GM19324 (cell line): ENCODE measurements at regions not wholly inside any gene's neighbourhood (a gene's known extent, or its start where the extent isn't known, plus 50 kb on each side); places are given as distances from the start of the nearest gene placed in this dataset.
"Not testable (repeated sequence)": the region's sequence is repeated elsewhere in the genome, so short reads cannot be mapped to it uniquely, and the experiment has no call there.

ENCODE experiments used
- ATAC-seq: cut with Tn5 transposase; IDR thresholded peaks from one replicate; pipeline ENCODE4 v1.9.1; 2021; ENCODE audit warnings: mild to moderate bottlenecking, moderate library complexity; ENCODE audit not compliant: unreplicated experiment, low FRiP score

DNA sequence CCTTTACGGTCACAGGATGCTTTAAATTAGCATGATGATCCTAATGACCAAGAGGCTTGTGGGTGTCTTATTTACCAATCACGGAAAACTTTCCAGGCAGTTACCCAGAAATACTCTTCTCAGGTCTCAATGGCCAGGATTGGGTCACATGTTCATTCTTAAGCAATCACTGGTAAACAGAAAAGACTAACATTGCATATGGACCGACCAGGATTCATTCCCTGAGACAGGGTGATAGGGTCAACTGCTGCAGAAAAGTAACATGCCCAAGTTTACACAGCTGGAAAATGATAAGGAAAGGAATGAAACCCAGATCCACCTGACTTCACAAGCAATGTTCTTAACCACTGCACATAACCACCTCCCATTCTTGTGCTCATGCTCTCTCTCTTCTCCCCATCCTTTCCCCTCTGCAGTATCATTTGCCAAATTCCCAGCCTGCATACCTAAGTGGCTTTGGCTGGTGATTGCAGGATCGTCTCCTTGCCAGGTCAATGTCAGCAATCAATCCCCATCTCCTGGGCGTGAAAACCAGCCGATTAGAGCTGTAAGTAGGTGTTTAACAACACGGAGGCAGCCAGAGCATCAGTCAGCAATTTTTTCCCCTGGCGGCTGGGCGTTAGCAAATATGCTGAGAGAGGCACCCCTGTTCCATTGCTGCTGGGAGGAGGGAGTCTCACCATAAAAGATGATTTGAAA, 219.4 kb downstream of the NMUR2 start:
- ATAC-seq: no peak

DNA sequence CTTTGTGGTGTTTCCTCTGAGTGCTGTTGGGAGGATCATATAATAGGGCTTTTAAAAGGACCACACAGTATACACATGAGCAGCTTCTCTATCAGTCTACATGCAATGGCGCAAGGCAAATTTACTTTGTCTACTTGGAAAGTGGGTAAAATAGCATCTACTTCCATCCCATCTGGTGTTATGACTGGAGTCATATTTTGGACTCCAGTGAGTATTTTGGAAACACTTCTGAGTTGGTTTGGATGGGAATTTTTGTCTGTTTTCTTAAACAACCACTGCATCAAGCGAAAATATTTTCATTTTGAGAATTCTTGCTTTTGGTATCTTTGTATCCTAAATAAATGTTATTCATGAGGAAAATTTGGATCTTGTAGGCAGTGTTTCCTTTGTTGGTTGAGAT, 220.8 kb downstream of the NMUR2 start:
- ATAC-seq: no peak

- ATAC-seq: no peak
Measured at GRCh38 chr5:152181461-152181860, 223.6 kb downstream of the NMUR2 start.

GRCh38 chr5:152178350-152178699, 226.8 kb downstream of the NMUR2 start:
- ATAC-seq: no peak

DNA sequence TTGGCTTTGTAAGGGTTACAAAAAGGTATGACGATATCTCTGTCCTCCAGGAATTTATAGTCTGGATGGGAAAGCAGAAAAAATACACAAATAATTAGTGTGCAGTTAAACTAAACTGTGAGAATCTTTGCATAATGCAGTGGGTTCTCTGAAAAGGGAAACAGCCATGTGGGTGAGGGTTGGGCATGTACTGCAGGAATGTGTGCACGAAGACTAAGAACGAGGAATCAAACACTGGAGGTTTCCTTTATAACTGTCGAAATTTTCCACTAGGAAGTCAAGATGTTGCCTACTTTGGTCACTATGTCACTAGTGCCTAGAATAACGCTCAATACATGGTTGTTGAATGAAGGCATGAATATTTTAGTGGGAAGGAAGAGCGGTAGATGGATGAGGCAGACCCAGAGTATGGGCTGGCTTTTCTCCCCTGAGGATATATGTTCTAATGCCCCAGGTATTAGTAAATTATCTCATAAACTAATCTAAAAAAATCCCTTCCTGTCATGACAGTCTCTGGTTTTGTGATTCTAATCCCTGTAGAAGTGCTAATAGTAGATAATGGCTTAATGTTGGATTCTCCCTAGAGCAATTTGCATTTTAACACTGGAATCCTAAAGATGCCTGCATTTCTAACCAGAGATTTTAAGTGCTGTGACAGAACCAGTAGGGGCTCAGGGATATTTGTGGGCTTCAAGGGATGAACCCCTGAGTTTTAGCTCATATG, 227.3 kb downstream of the NMUR2 start:
- ATAC-seq: no peak

GRCh38 chr5:152171888-152172287, 233.2 kb downstream of the NMUR2 start:
- no peak for ATAC-seq

DNA sequence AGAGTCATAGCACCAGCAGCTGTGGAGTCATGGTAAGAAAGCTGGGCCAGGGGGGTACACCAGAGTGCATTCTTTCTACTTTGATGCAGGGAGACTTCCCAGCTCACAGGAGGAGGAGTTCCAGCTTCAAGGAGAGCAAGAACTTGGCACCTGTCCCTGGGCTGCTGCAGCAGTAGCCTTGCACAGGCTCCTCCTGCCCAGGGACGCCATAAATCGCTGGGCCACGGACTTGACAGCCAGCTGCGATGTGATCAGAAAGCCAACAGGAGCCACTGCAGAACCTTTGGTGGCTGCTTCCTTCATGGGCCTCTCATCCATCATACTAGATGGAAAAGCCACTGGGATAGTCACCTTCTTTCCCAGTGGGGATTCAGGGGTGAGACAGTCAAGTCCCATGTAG, 234.7 kb downstream of the NMUR2 start:
- ATAC-seq: no peak

GRCh38 chr5:152164860-152165259, 240.2 kb upstream of the GLRA1 start:
- no peak for ATAC-seq

- not testable (repeated sequence) for ATAC-seq
Measured at GRCh38 chr5:152159894-152160293, 235.2 kb upstream of the GLRA1 start.

- ATAC-seq: not testable (repeated sequence)
Measured at GRCh38 chr5:152154452-152154851, 229.8 kb upstream of the GLRA1 start.

GRCh38 chr5:152151940-152152339, 227.3 kb upstream of the GLRA1 start:
- ATAC-seq: no peak

GRCh38 chr5:152151113-152151512, 226.5 kb upstream of the GLRA1 start:
- ATAC-seq: no peak

GRCh38 chr5:152147286-152147685, 222.6 kb upstream of the GLRA1 start:
- no peak for ATAC-seq

DNA sequence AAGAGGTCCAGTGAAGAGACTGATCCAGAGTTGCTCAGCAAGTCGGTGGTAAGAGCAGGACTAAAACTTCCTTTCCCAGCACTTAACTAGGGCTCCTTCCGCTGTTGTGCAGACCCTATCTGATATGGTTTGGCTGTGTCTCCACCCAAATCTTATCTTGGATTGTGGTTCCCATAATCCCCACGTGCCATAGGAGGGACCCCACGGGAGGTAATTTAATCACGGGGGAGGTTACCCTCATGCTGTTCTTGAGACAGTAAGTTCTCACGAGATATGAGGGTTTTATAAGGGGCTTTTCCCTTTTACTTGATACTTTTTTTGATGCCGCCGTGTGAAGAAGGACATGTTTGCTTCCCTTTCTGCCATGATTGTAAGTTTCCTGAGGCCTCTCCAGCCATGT, 221.9 kb upstream of the GLRA1 start:
- ATAC-seq: no peak

- no peak for ATAC-seq
Measured at GRCh38 chr5:152144556-152144955, 219.9 kb upstream of the GLRA1 start.

DNA sequence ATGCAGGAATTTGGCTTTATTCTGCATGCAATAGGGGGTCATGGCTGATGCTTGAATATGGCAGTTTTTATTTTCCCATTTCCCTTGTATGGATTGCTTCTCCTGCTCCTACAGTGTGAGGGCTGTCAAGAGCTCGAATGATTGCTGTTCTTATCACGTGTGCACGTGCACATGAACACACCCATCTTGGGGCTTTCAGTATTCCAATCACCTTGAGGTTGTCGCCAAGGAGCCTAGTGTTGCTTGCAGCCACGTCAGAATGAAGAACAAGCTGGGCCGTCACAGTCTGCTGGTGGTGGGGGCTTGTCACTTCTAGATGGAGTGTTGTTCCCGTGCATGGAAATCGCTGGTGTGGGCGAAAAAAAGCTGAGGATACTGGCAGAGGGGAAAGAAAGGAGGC, 219.4 kb upstream of the GLRA1 start:
- no peak for ATAC-seq

- peak; percentile 71 for ATAC-seq
Measured at GRCh38 chr5:152142840-152143469, 218.3 kb upstream of the GLRA1 start.

- no peak for ATAC-seq
Measured at GRCh38 chr5:152140347-152140746, 215.7 kb upstream of the GLRA1 start.

- ATAC-seq: no peak
Measured at GRCh38 chr5:152137063-152137462, 212.4 kb upstream of the GLRA1 start.

DNA sequence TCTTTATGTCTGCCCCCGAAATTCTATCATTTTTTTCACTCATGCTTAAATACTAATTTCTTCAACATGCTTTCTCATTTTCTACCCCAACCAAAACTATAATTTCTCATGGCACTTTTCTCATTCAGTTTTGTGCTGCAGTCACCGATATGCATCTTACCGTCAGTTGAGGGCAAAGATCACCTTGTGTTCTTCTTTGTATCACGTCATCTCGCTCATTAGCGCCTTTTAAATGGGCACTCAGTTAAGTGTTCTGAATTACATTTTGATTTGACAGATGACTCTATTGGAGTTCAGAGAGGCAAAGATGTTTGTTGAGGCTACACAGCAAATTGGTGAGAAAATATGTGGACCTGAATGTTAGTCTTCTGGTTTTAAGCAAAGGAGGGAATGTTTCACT, 211.7 kb upstream of the GLRA1 start:
- no peak for ATAC-seq

DNA sequence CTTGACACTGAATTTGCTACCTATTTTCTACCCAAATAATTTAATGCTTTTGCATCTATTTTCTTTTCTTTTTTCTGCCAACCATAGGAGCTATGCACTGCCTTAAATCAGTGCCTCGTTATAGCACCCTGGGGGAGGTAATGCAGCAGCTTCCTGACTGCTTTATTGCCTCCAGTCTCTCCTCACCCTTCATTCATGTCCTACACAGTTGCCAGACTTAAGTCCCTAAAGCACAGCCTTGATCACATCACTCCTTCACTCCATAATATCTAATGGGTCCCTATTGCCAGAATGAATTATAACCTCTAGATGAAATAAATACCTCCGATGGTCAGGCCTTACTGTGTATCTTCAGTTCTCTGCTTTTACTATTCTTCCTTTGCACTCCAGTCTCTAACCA, 211.2 kb upstream of the GLRA1 start:
- ATAC-seq: no peak

GRCh38 chr5:152125661-152126205, 201.1 kb upstream of the GLRA1 start:
- ATAC-seq: no peak
